H9 (cell line): ENCODE measurements at regions not wholly inside any gene's neighbourhood (a gene's known extent, or its start where the extent isn't known, plus 50 kb on each side); places are given as distances from the start of the nearest gene placed in this dataset.
"Not testable (repeated sequence)": the region's sequence is repeated elsewhere in the genome, so short reads cannot be mapped to it uniquely, and the experiment has no call there.

ENCODE experiments used
- DNase-seq: peaks from one replicate; pipeline ENCODE4 v3.0.0-alpha.2; 2017
- H2AFZ ChIP-seq: one replicate; pipeline ENCODE4 v1.6.1; 2013; ENCODE audit warnings: mild to moderate bottlenecking, low read length, control low read depth, moderate library complexity
- H2AK5ac ChIP-seq: 2 replicates; pipeline ENCODE4 v1.6.1; 2013; ENCODE audit warnings: low read length, control low read depth, mixed read lengths; ENCODE audit not compliant: insufficient read length
- H2BK120ac ChIP-seq: one replicate; pipeline ENCODE4 v1.6.1; 2013; ENCODE audit warnings: low read depth, mild to moderate bottlenecking, low read length, control low read depth, inconsistent platforms; ENCODE audit not compliant: poor library complexity, severe bottlenecking
- H2BK12ac ChIP-seq: 2 replicates; pipeline ENCODE4 v1.6.1; 2013; ENCODE audit warnings: low read length, control low read depth, mixed read lengths, low read depth; ENCODE audit not compliant: insufficient read length
- H2BK15ac ChIP-seq: 2 replicates; pipeline ENCODE4 v1.6.1; 2013; ENCODE audit warnings: low read depth, low read length, control low read depth
- H2BK20ac ChIP-seq: one replicate; pipeline ENCODE4 v1.6.1; 2013; ENCODE audit warnings: low read depth, mild to moderate bottlenecking, low read length, control low read depth, inconsistent platforms; ENCODE audit not compliant: poor library complexity, severe bottlenecking
- H2BK5ac ChIP-seq: 2 replicates; pipeline ENCODE4 v1.6.1; 2013; ENCODE audit warnings: low read length, control low read depth, mixed read lengths; ENCODE audit not compliant: insufficient read length
- H3K14ac ChIP-seq: 2 replicates; pipeline ENCODE4 v1.6.1; 2013; ENCODE audit warnings: low read length, control low read depth; ENCODE audit not compliant: insufficient read depth
- H3K18ac ChIP-seq: 2 replicates; pipeline ENCODE4 v1.6.1; 2013; ENCODE audit warnings: low read depth, mild to moderate bottlenecking, mixed read lengths, low read length, control low read depth; ENCODE audit not compliant: insufficient read length
- H3K23ac ChIP-seq: 2 replicates; pipeline ENCODE4 v1.6.1; 2013; ENCODE audit warnings: low read length, control low read depth, mixed read lengths, low read depth; ENCODE audit not compliant: insufficient read length
- H3K23me2 ChIP-seq: 2 replicates; pipeline ENCODE4 v1.6.1; 2013; ENCODE audit warnings: low read depth, mild to moderate bottlenecking, mixed read lengths, low read length, control low read depth; ENCODE audit not compliant: insufficient read length, poor library complexity, severe bottlenecking
- H3K27ac ChIP-seq: 2 replicates; pipeline ENCODE4 v1.5.1; 2013; ENCODE audit warnings: low read length, control low read depth, mixed read lengths, low read depth; ENCODE audit not compliant: insufficient read length
- H3K27me3 ChIP-seq: 2 replicates; pipeline ENCODE4 v1.6.1; 2013; ENCODE audit warnings: low read length, control low read depth, inconsistent platforms; ENCODE audit not compliant: insufficient read depth
- H3K4ac ChIP-seq: 2 replicates; pipeline ENCODE4 v1.6.1; 2013; ENCODE audit warnings: low read depth, mild to moderate bottlenecking, control low read depth, inconsistent platforms, low read length, moderate library complexity
- H3K4me1 ChIP-seq: 2 replicates; pipeline ENCODE4 v1.6.1; 2013; ENCODE audit warnings: low read length, control low read depth, inconsistent platforms; ENCODE audit not compliant: insufficient read depth
- H3K4me2 ChIP-seq: 2 replicates; pipeline ENCODE4 v1.6.1; 2013; ENCODE audit warnings: low read length, control low read depth, mixed read lengths; ENCODE audit not compliant: insufficient read length, insufficient read depth
- H3K56ac ChIP-seq: 2 replicates; pipeline ENCODE4 v1.6.1; 2013; ENCODE audit warnings: low read depth, mild to moderate bottlenecking, mixed read lengths, low read length, control low read depth; ENCODE audit not compliant: insufficient read length
- H3K79me1 ChIP-seq: 2 replicates; pipeline ENCODE4 v1.6.1; 2013; ENCODE audit warnings: low read depth, mild to moderate bottlenecking, moderate library complexity, low read length, control low read depth, inconsistent platforms; ENCODE audit not compliant: insufficient read depth, poor library complexity, severe bottlenecking
- H3K79me2 ChIP-seq: 2 replicates; pipeline ENCODE4 v1.6.1; 2013; ENCODE audit warnings: low read length, control low read depth, inconsistent platforms; ENCODE audit not compliant: insufficient read depth
- H3K9ac ChIP-seq: 2 replicates; pipeline ENCODE4 v1.6.1; 2013; ENCODE audit warnings: low read length, control low read depth, mixed read lengths; ENCODE audit not compliant: insufficient read length; ENCODE audit errors: extremely low read depth
- H3K9me3 ChIP-seq: one replicate; pipeline ENCODE4 v1.6.1; 2013; ENCODE audit warnings: low read depth, low read length, inconsistent platforms; ENCODE audit not compliant: control insufficient read depth
- H3T11ph ChIP-seq: one replicate; pipeline ENCODE4 v1.6.1; 2013; ENCODE audit warnings: mild to moderate bottlenecking, low read length, control low read depth, inconsistent platforms
- H4K20me1 ChIP-seq: one replicate; pipeline ENCODE4 v1.6.1; 2013; ENCODE audit not compliant: control insufficient read depth, insufficient read length, insufficient read depth
- H4K5ac ChIP-seq: 2 replicates; pipeline ENCODE4 v1.6.1; 2013; ENCODE audit warnings: low read depth, mild to moderate bottlenecking, mixed read lengths, low read length, control low read depth; ENCODE audit not compliant: insufficient read length
- H4K8ac ChIP-seq: replicated peaks from 2 replicates; pipeline ENCODE4 v1.6.1; 2013; ENCODE audit warnings: low read length, control low read depth, mixed read lengths, low read depth; ENCODE audit not compliant: insufficient read length
- H4K91ac ChIP-seq: 2 replicates; pipeline ENCODE4 v1.6.1; 2013; ENCODE audit warnings: low read depth, mild to moderate bottlenecking, moderate library complexity, mixed read lengths, low read length, control low read depth; ENCODE audit not compliant: insufficient read length
- H3K27ac Mint-ChIP-seq, 3 experiments: 2 replicates in 2 of 3; 3 replicates in 1 of 3; pipeline ENCODE4 v1.8.0; 2020 to 2021; ENCODE audit warnings: mixed read lengths in 3 of 3, mild to moderate bottlenecking in 1 of 3, moderate library complexity in 1 of 3
- H3K27me3 Mint-ChIP-seq: 2 replicates; pipeline ENCODE4 v1.8.0; 2021; ENCODE audit warnings: low read depth, mild to moderate bottlenecking, moderate library complexity, mixed read lengths
- H3K36me3 Mint-ChIP-seq, 3 experiments: 2 replicates in 2 of 3; 3 replicates in 1 of 3; pipeline ENCODE4 v1.8.0; 2020 to 2021; ENCODE audit warnings: low read depth in 3 of 3, mixed read lengths in 3 of 3; ENCODE audit not compliant: insufficient read depth in 1 of 3
- H3K4me1 Mint-ChIP-seq, 2 experiments: 2 replicates each; pipeline ENCODE4 v1.8.0; 2020; ENCODE audit warnings: mixed read lengths in 2 of 2
- H3K4me3 Mint-ChIP-seq, 2 experiments: 2 replicates in 1 of 2; 3 replicates in 1 of 2; pipeline ENCODE4 v1.8.0; 2020 to 2021; ENCODE audit warnings: mild to moderate bottlenecking in 2 of 2, mixed read lengths in 2 of 2, moderate library complexity in 1 of 2
- H3K9me3 Mint-ChIP-seq, 2 experiments: 2 replicates in 1 of 2; 3 replicates in 1 of 2; pipeline ENCODE4 v1.8.0; 2020; ENCODE audit warnings: mild to moderate bottlenecking in 2 of 2, mixed read lengths in 2 of 2, moderate library complexity in 1 of 2
- CTCF ChIP-seq: fragments of 200-600 bp; sonication (generic); conservative IDR thresholded peaks from 3 replicates; pipeline ENCODE4 v1.8.0; 2021; ENCODE audit warnings: antibody characterized with exemption, mild to moderate bottlenecking
- WGBS: extraction: QIAGEN DNeasy Blood & Tissue Kit; methylation state at CpG from one replicate; pipeline ENCODE4 v1.1.7; 2013; ENCODE audit warnings: missing lambda C conversion rate, low lambda C conversion rate, mixed read lengths; ENCODE audit not compliant: insufficient read length; ENCODE audit errors: extremely low coverage; 5-methylcytosine and 5-hydroxymethylcytosine counted together

GRCh38 chr14:105617201-105617777, 90.9 kb downstream of the TMEM121 start:
- 100% methylated on average over 1 of the region's 7 CpGs for WGBS
- no peak overlapping the region for H3K27ac Mint-ChIP-seq
- H3K56ac ChIP-seq, result no peak overlapping the region
- no peak overlapping the region for H2BK120ac ChIP-seq
- H2AK5ac ChIP-seq, result no peak overlapping the region
- H3K23ac ChIP-seq, result no peak overlapping the region
- no peak overlapping the region for H2AFZ ChIP-seq
- H4K20me1 ChIP-seq, result no peaks in the 10 kb centered on the region
- H3K79me2 ChIP-seq, result no peaks in the 10 kb centered on the region
- H3K18ac ChIP-seq, result no peak overlapping the region
- H4K5ac ChIP-seq, result peak overlapping the region; percentile 1
- no peak overlapping the region for H3K4me2 ChIP-seq
- H3K9me3 Mint-ChIP-seq, result peaks cover 62 to 63% of the 10 kb centered on the region in 2 experiments
- no peaks in the 10 kb centered on the region for H3K4me1 Mint-ChIP-seq
- peaks cover 14% of the 10 kb centered on the region for H3K27me3 Mint-ChIP-seq
- no peaks in the 10 kb centered on the region for H3K4me1 ChIP-seq
- H3K79me1 ChIP-seq, result no peaks in the 10 kb centered on the region
- H2BK20ac ChIP-seq, result no peak overlapping the region
- no peak overlapping the region for H3K14ac ChIP-seq
- peaks cover 15 to 22% (median 20%) of the 10 kb centered on the region in 3 experiments for H3K36me3 Mint-ChIP-seq
- TF ChIP-seq CTCF, result no peak
- no peak overlapping the region for H3K9ac ChIP-seq
- H3K27me3 ChIP-seq, result no peaks in the 10 kb centered on the region
- H2BK15ac ChIP-seq, result no peak overlapping the region
- H3T11ph ChIP-seq, result no peak overlapping the region
- H3K23me2 ChIP-seq, result peaks cover 3% of the 10 kb centered on the region
- no peak overlapping the region for H2BK5ac ChIP-seq
- H2BK12ac ChIP-seq, result no peak overlapping the region
- H3K4me3 Mint-ChIP-seq, result peak overlapping the region in 1 of 2 experiments; percentile 0; a peak in 2 of 5 replicates
- no peak overlapping the region for H3K4ac ChIP-seq
- H4K91ac ChIP-seq, result no peak overlapping the region
- no peak overlapping the region for H4K8ac ChIP-seq
- H3K9me3 ChIP-seq, result peaks cover 49% of the 10 kb centered on the region
- DNase-seq, result no peak
- no peak overlapping the region for H3K27ac ChIP-seq

- not testable (repeated sequence) for H3K27ac Mint-ChIP-seq
Observed at GRCh38 chr14:105617805-105618204, 91.4 kb downstream of the TMEM121 start.

More at GRCh38 chr14:105617805-105618204, 91.4 kb downstream of the TMEM121 start:
- H3K23ac ChIP-seq, H3K9ac ChIP-seq, H3K79me1 ChIP-seq, H3K56ac ChIP-seq, DNase-seq, H3K27ac ChIP-seq, H3K27me3 ChIP-seq, H3K23me2 ChIP-seq, H3T11ph ChIP-seq, H3K79me2 ChIP-seq, H4K20me1 ChIP-seq, H3K4ac ChIP-seq, H2BK15ac ChIP-seq, H3K4me3 Mint-ChIP-seq, H4K5ac ChIP-seq, H3K14ac ChIP-seq, H2AFZ ChIP-seq, H4K91ac ChIP-seq, H2BK5ac ChIP-seq, H3K4me1 Mint-ChIP-seq, H2BK12ac ChIP-seq, H3K4me2 ChIP-seq, H4K8ac ChIP-seq, H2BK120ac ChIP-seq, H2BK20ac ChIP-seq, H3K4me1 ChIP-seq, H2AK5ac ChIP-seq, H3K18ac ChIP-seq: not testable (repeated sequence)
- H3K9me3 ChIP-seq, result peaks cover 54% of the 10 kb centered on the region
- H3K9me3 Mint-ChIP-seq, result peaks cover 63 to 68% of the 10 kb centered on the region in 2 experiments
- peaks cover 14% of the 10 kb centered on the region for H3K27me3 Mint-ChIP-seq
- H3K36me3 Mint-ChIP-seq, result peaks cover 18 to 24% (median 21%) of the 10 kb centered on the region in 3 experiments
- no CpG with 5 or more reads among the region's 8 CpGs for WGBS
